AG09309 (cell line): ENCODE measurements at regions not wholly inside any gene's neighbourhood (a gene's known extent, or its start where the extent isn't known, plus 50 kb on each side); places are given as distances from the start of the nearest gene placed in this dataset.

Experiments used
- DNase-seq: peaks from one replicate; pipeline ENCODE4 v3.0.0-alpha.2; 2010; ENCODE audit warnings: low read depth
- H3K4me3 ChIP-seq: 2 replicates; pipeline ENCODE4 v1.5.1; 2011; ENCODE audit warnings: mild to moderate bottlenecking, low read depth, low read length, moderate library complexity; ENCODE audit not compliant: control insufficient read depth
- CTCF ChIP-seq: IDR thresholded peaks from 2 replicates; pipeline ENCODE4 v1.5.1; 2011; ENCODE audit warnings: mild to moderate bottlenecking, low read depth, low read length, inconsistent platforms; ENCODE audit not compliant: insufficient read depth, control insufficient read depth; ENCODE audit errors: missing control alignments

- DNase-seq = no peak
- TF ChIP-seq CTCF = no peak
- no peak overlapping the region for H3K4me3 ChIP-seq
These were observed 291.8 kb upstream of the IRX4 start for GRCh38 chr5:2174538-2174937.

DNA sequence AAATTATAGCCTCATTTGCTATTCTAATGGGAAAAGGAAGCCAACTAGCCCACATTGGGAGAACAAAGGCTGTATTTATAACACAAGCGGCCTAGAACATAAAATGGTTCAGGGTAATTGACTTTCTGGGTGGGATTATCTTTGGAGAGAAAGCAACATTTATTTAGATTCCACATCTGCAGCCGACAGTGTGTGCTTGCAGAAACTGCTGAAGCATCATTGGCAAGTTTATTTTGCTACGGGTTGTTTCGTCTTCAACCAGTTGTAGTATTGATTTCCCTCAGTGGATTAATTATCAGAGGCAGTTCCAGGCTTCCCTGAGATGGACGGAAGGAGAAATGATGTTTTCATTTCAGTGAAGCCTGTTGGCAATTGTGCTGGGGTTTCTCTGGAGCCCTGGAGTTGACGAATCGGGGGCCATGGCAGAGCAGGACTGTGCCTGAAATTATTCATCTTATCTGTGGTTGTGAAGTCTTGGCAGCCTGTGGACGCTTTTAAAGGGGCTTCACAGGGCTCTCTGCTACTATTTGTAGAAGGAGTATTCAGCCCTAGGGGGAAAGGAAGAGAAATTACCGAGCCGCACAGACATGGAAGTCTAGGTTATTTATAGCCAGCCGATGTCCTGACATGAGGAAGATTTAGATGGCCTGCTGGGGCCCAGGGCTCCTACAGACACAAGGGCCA lies 290.6 kb upstream of the IRX4 start:
- no peak for DNase-seq
- no peak for TF ChIP-seq CTCF
- no peak overlapping the region for H3K4me3 ChIP-seq

- no peak for DNase-seq
- TF ChIP-seq CTCF = no peak
- no peak overlapping the region for H3K4me3 ChIP-seq
These were observed 289.7 kb upstream of the IRX4 start for GRCh38 chr5:2172471-2172870.

DNA sequence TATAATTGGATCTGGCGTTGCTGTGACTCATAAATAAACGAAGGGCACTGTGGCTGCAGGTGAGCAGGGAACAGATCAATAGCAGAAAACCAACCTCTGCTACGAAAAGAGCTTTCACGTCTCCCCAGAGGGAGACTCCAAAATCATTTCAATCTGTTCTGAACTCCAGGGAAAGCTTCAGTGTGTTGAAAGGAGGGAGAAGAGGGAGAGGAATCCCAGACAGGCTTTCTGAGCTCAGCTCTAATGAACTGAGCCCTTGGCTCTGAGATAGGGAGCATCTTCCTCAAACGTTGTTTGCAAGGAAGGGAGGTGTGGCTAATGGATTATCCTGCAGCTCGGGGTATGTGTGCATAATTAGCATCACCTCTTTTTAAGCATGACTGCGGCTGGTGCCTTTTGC lies 288.0 kb upstream of the IRX4 start:
- no peak for TF ChIP-seq CTCF
- no peak for DNase-seq

DNA sequence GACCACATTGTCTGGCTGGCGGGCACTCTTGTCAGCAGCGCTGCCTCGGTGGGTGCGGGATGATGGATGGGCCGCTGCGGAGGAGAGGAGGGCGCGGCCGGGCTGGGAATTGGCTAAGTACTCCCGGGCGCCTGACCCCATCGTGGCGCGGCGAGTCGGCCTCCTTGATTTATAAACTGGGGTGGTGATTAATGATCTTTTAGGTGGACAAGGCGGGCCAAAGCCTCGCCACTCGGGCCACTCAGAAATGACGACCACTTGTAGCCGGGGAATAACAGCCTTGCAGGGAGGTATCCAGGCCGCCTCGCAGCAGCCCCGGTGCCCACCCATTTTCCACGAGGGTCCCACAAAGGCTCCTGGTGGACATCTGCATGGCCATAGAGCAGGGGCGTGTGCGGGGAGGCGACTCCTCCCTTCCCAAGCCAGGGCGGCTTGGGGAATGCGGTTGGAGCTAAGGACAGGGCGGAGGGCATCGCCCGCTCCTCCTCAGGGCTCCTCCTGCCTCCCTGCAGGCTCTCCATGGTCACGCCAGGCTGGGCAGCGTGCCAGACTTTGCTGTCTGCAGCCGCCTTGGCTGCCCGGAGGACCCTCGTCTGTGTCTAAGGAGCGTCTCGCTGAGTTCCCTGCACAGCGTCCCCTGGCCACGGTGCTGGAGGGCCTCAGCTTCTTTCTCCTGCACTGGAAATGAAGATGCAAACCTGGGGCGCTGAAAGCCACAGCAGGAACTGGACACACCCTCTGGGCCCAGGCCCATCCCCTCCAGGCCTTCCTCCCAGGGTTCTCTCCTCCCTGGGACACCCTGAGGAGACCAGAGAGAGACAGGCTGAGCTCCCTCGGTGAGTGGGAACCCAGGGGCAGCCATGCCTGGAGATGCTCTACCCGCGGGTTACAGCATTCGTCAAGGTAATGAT lies 287.4 kb upstream of the IRX4 start:
- DNase-seq = no peak
- no peak overlapping the region for H3K4me3 ChIP-seq
- no peak for TF ChIP-seq CTCF

More for the DNA sequence above, 288.0 kb upstream of the IRX4 start:
- no peak overlapping the region for H3K4me3 ChIP-seq

DNA sequence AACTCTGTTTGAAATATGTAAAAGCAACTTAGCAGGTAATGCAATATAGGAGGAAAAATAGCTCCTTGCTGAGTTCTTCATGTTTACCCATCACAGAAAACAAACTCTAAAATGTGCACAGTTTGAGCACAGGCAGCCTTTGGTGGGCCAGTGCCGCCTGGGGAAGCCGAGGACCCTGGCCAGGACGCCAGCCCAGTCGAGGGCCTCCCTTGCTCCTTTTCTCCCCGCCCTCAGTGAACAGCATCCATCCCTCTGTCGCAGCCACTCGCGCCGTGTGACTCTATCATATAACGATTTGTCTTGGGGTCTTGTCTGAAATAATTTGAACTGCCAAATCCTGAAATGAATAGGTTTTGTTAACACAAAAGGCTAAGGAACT lies 286.7 kb upstream of the IRX4 start:
- H3K4me3 ChIP-seq = no peak overlapping the region
- TF ChIP-seq CTCF = no peak
- no peak for DNase-seq
